Transverse colon (tissue), 4 donors: ENCODE measurements at regions not wholly inside any gene's neighbourhood (a gene's known extent, or its start where the extent isn't known, plus 50 kb on each side); places are given as distances from the start of the nearest gene placed in this dataset.
"Not testable (repeated sequence)": the region's sequence is repeated elsewhere in the genome, so short reads cannot be mapped to it uniquely, and the experiment has no call there.

Experiments used
- DNase-seq: peaks from one replicate; pipeline ENCODE4 v3.0.0-alpha.2; 2019
- H3K27ac ChIP-seq, 4 donors: fragments of 200-600 bp; sonication (generic); 2 replicates each; pipeline ENCODE4 v1.5.1; 2016 to 2018; ENCODE audit warnings: inconsistent platforms in 4 of 4
- H3K27me3 ChIP-seq: fragments of 200-600 bp; sonication (generic); 2 replicates; pipeline ENCODE4 v1.5.1; 2017; ENCODE audit warnings: inconsistent platforms
- H3K36me3 ChIP-seq, 4 donors: fragments of 200-600 bp; sonication (generic); 2 replicates each; pipeline ENCODE4 v1.5.1; 2017 to 2019; ENCODE audit warnings: inconsistent platforms in 4 of 4
- H3K4me1 ChIP-seq, 4 donors: fragments of 200-600 bp; sonication (generic); 2 replicates each; pipeline ENCODE4 v1.5.1; 2017 to 2020; ENCODE audit warnings: inconsistent platforms in 4 of 4
- H3K4me3 ChIP-seq, 4 donors: fragments of 200-600 bp; sonication (generic); 1 replicate in 1 of 4; 2 replicates in 3 of 4; pipeline versions ENCODE4 v1.5.1 to v1.6.1; 2017 to 2019; ENCODE audit warnings: inconsistent platforms in 4 of 4
- H3K9me3 ChIP-seq, 2 donors: fragments of 200-600 bp; sonication (generic); 2 replicates each; pipeline ENCODE4 v1.5.1; 2017 to 2019; ENCODE audit warnings: inconsistent platforms in 2 of 2
- CTCF ChIP-seq, 5 experiments: fragments of 200-600 bp in 3 of 5; fragments of 450-650 bp in 2 of 5; sonication (generic) in 3 of 5; IDR thresholded peaks; 1 replicate in 2 of 5; 2 replicates in 3 of 5; pipeline ENCODE4 v1.5.1; 2016 to 2017; ENCODE audit warnings: antibody characterized with exemption in 5 of 5, inconsistent platforms in 3 of 5, mild to moderate bottlenecking in 2 of 5, moderate library complexity in 1 of 5
- EP300 ChIP-seq: sonication (generic); formaldehyde crosslinking; IDR thresholded peaks from one replicate; pipeline ENCODE4 v1.6.1; 2017; ENCODE audit warnings: antibody characterized with exemption, low read depth
- POLR2A ChIP-seq: fragments of 450-650 bp; IDR thresholded peaks from one replicate; pipeline ENCODE4 v1.6.1; 2016; ENCODE audit warnings: antibody characterized with exemption, mild to moderate bottlenecking, moderate library complexity
- POLR2AphosphoS5 ChIP-seq, 3 donors: sonication (generic); formaldehyde crosslinking; IDR thresholded peaks; one replicate each; pipeline ENCODE4 v1.6.1; 2016; ENCODE audit warnings: antibody characterized with exemption in 3 of 3
- WGBS, 2 donors: methylation state at CpG; one replicate each; pipeline ENCODE4 v1.1.5; 2018; ENCODE audit warnings: low coverage in 1 of 2; 5-methylcytosine and 5-hydroxymethylcytosine counted together
- in situ Hi-C, 4 donors: fragments of 200-750 bp; cut with MboI; loops; one replicate each; pipeline versions ENCODE4 v1.15.0 to v1.15.1; 2017; ENCODE audit warnings: low sequenced_read_pairs in 3 of 4, low pct_ligation_motif_present in 1 of 4, low pct_unique_long_range_greater_than_20kb in 1 of 4
- intact Hi-C: fragments of 100-400 bp; cut with DNase I; formaldehyde crosslinking; loops from one replicate; pipeline ENCODE4 v1.15.1; 2023; ENCODE audit warnings: low total_unique reads

- Histone ChIP-seq H3K4me1 (peaks cover 0 to 11% (median 3%) of the 10 kb centered on the region in 4 donors), H3K4me3 (no peak overlapping the region), H3K27ac (peak overlapping the region in 3 of 4 donors; percentile 14 to 49 (median 41)), H3K9me3 (no peaks in the 10 kb centered on the region), H3K36me3 (no peaks in the 10 kb centered on the region), H3K27me3 (no peaks in the 10 kb centered on the region)
- TF ChIP-seq CTCF (IDR thresholded peaks at IDR 0.05): no peak
- no peak for DNase-seq
- in situ Hi-C loops (no loop called here), intact Hi-C loops (no loop called here)
- 48 to 71% methylated on average over 4 to 9 of the region's 9 CpGs for WGBS, 2 donors
Observed at GRCh38 chr6:170038708-170039107, 252.2 kb downstream of the DLL1 start.

- H3K4me1 ChIP-seq: peaks cover 0 to 11% (median 3%) of the 10 kb centered on the region in 4 donors
- H3K4me3 ChIP-seq: no peak overlapping the region
- no peak for DNase-seq
- peak overlapping the region; percentile 14 to 53 (median 45) for H3K27ac ChIP-seq
- H3K27me3 ChIP-seq: no peaks in the 10 kb centered on the region
- no peaks in the 10 kb centered on the region for H3K36me3 ChIP-seq
- WGBS, 2 donors: 75% methylated on average over 7 of the region's 7 CpGs; no CpG with 5 or more reads in 1 of the 2 donors
- in situ Hi-C loops: no loop called here
- TF ChIP-seq CTCF (IDR thresholded peaks at IDR 0.05) (no peak), POLR2AphosphoS5 (IDR thresholded peaks at IDR 0.05) (no peak)
- no peaks in the 10 kb centered on the region for H3K9me3 ChIP-seq
- intact Hi-C loops: no loop called here
Observed at GRCh38 chr6:170038251-170038650, 252.6 kb downstream of the DLL1 start.

- intact Hi-C loops: no loop called here
Observed at GRCh38 chr6:170037541-170038250, 253.2 kb downstream of the DLL1 start.

GRCh38 chr6:170036916-170037315 is 254.0 kb downstream of the DLL1 start:
- intact Hi-C loops: no loop called here
- WGBS, 2 donors: 50 to 67% methylated on average over 3 to 7 of the region's 7 CpGs
- Histone ChIP-seq H3K4me1 (peaks cover 0 to 11% (median 3%) of the 10 kb centered on the region in 4 donors), H3K27me3 (no peaks in the 10 kb centered on the region), H3K4me3 (no peak overlapping the region), H3K36me3 (no peaks in the 10 kb centered on the region), H3K9me3 (no peaks in the 10 kb centered on the region), H3K27ac (peak overlapping the region; percentile 46 to 71 (median 60))
- in situ Hi-C loops: no loop called here
- TF ChIP-seq EP300: no peak
- TF ChIP-seq CTCF (IDR thresholded peaks at IDR 0.05): no peak
- no peak for TF ChIP-seq POLR2AphosphoS5 (IDR thresholded peaks at IDR 0.05)
- no peak for TF ChIP-seq POLR2A
- peak; percentile 7 for DNase-seq

More at GRCh38 chr6:170037541-170038250, 253.2 kb downstream of the DLL1 start:
- TF ChIP-seq CTCF (IDR thresholded peaks at IDR 0.05) (no peak), POLR2AphosphoS5 (IDR thresholded peaks at IDR 0.05) (peak in 2 of 3 donors; percentile 67 to 68)
- Histone ChIP-seq H3K27me3 (no peaks in the 10 kb centered on the region), H3K4me1 (peaks cover 0 to 11% (median 3%) of the 10 kb centered on the region in 4 donors), H3K9me3 (no peaks in the 10 kb centered on the region), H3K27ac (peak overlapping the region; percentile 46 to 71 (median 60)), H3K4me3 (no peak overlapping the region), H3K36me3 (no peaks in the 10 kb centered on the region)
- in situ Hi-C loops: no loop called here
- WGBS, 2 donors: 75% methylated on average over 15 of the region's 15 CpGs; no CpG with 5 or more reads in 1 of the 2 donors
- peak; percentile 37 for DNase-seq

GRCh38 chr6:170036367-170036766 is 254.5 kb downstream of the DLL1 start:
- H3K9me3 ChIP-seq, DNase-seq, in situ Hi-C loops, H3K4me3 ChIP-seq, intact Hi-C loops, H3K27me3 ChIP-seq, H3K36me3 ChIP-seq: not testable (repeated sequence)
- 33 to 38% methylated on average over 1 of the region's 1 CpG for whole genome bisulfite sequencing, 2 donors
- H3K4me1 ChIP-seq: peaks cover 0 to 11% (median 4%) of the 10 kb centered on the region in 4 donors
- peak overlapping the region in 3 of 4 donors; percentile 46 to 71 (median 67) for H3K27ac ChIP-seq
